ENCODE measurements at regions not wholly inside any gene's neighbourhood (a gene's known extent, or its start where the extent isn't known, plus 50 kb on each side); places are given as distances from the start of the nearest gene placed in this dataset.

- H3K36me3 ChIP-seq: no peaks in the 10 kb centered on the region
- no peak overlapping the region for H3K27ac ChIP-seq
- no peak for DNase-seq
- H3K4me1 ChIP-seq: no peaks in the 10 kb centered on the region
- H3K9me3 ChIP-seq: no peaks in the 10 kb centered on the region
- H3K27me3 ChIP-seq: no peaks in the 10 kb centered on the region
- TF ChIP-seq, protein P1, sequence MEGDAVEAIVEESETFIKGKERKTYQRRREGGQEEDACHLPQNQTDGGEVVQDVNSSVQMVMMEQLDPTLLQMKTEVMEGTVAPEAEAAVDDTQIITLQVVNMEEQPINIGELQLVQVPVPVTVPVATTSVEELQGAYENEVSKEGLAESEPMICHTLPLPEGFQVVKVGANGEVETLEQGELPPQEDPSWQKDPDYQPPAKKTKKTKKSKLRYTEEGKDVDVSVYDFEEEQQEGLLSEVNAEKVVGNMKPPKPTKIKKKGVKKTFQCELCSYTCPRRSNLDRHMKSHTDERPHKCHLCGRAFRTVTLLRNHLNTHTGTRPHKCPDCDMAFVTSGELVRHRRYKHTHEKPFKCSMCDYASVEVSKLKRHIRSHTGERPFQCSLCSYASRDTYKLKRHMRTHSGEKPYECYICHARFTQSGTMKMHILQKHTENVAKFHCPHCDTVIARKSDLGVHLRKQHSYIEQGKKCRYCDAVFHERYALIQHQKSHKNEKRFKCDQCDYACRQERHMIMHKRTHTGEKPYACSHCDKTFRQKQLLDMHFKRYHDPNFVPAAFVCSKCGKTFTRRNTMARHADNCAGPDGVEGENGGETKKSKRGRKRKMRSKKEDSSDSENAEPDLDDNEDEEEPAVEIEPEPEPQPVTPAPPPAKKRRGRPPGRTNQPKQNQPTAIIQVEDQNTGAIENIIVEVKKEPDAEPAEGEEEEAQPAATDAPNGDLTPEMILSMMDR (IDR thresholded peaks at IDR 0.05): no peak
- H3K9ac ChIP-seq (ENCODE audit: low read depth in 2 of 2, low read length in 2 of 2): no peak overlapping the region
- intact Hi-C loops (cut with DNase I): no loop called here
- no peak overlapping the region for H3K4me3 ChIP-seq
These were observed 1019.5 kb downstream of the PCDH9 start for GRCh38 chr13:66210677-66211076.

DNA sequence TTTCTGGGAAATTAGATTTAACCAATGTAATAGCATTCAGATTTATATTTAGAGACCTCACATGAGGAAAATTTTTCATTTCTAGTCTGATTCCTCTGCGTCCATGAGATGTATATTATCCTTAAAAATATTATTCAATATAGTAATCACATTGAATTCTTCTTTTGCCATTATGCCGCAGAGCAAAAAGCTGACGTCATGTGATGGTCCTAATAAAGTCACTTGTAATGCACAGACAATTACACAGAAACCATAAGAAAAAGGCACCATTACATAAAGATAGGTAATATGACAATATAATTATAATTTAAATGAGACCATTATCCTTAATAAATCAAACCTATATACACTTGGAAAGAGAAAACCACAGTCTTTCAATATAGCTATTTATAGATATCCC lies 1021.5 kb downstream of the PCDH9 start:
- Histone ChIP-seq H3K27ac (no peak overlapping the region), H3K36me3 (no peaks in the 10 kb centered on the region), H3K9me3 (no peaks in the 10 kb centered on the region), H3K4me3 (no peak overlapping the region), H3K27me3 (no peaks in the 10 kb centered on the region), H3K9ac (ENCODE audit: low read depth in 2 of 2, low read length in 2 of 2) (no peak overlapping the region), H3K4me1 (no peaks in the 10 kb centered on the region)
- intact Hi-C loops (cut with DNase I): no loop called here
- DNase-seq: no peak
- TF ChIP-seq, protein P1 (IDR thresholded peaks at IDR 0.05): no peak

DNA sequence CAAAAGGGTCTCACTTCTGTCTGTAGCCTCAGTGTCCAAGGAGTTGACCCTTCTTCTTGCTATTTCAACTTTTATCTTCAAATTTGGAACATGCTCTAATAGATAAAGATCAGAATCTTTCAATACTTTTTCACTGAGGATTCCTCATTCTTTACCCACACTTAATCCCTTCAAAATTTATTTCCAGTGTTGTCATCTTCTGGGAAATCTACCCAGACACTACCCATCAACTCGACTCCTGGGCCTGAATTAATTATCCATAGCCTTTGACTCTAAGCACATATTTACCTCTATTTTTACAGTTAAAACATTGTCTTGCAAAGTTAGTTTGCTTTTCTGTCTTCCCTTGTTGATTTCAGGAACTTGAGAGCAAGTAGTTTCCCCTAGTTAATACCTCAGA lies 1022.5 kb downstream of the PCDH9 start:
- Histone ChIP-seq H3K36me3 (no peaks in the 10 kb centered on the region), H3K9ac (ENCODE audit: low read depth in 2 of 2, low read length in 2 of 2) (no peak overlapping the region), H3K27ac (no peak overlapping the region), H3K27me3 (no peaks in the 10 kb centered on the region), H3K4me1 (no peaks in the 10 kb centered on the region), H3K4me3 (no peak overlapping the region), H3K9me3 (no peaks in the 10 kb centered on the region)
- intact Hi-C loops (cut with DNase I): no loop called here
- TF ChIP-seq, protein P1 (IDR thresholded peaks at IDR 0.05): no peak
- no peak for DNase-seq

GRCh38 chr13:66205807-66206206 lies 1024.3 kb downstream of the PCDH9 start:
- no peak overlapping the region for H3K27ac ChIP-seq
- H3K9ac ChIP-seq (ENCODE audit: low read depth in 2 of 2, low read length in 2 of 2): no peak overlapping the region
- H3K4me3 ChIP-seq: no peak overlapping the region
- intact Hi-C loops (cut with DNase I): no loop called here
- H3K36me3 ChIP-seq: no peaks in the 10 kb centered on the region
- H3K4me1 ChIP-seq: no peaks in the 10 kb centered on the region
- H3K27me3 ChIP-seq: no peaks in the 10 kb centered on the region
- no peak for DNase-seq
- TF ChIP-seq, protein P1 (IDR thresholded peaks at IDR 0.05): no peak
- no peaks in the 10 kb centered on the region for H3K9me3 ChIP-seq

GRCh38 chr13:66200555-66200954 lies 1029.6 kb downstream of the PCDH9 start:
- Histone ChIP-seq H3K27me3 (no peaks in the 10 kb centered on the region), H3K36me3 (no peaks in the 10 kb centered on the region), H3K9me3 (no peaks in the 10 kb centered on the region), H3K9ac (ENCODE audit: low read depth in 2 of 2, low read length in 2 of 2) (no peak overlapping the region), H3K4me3 (no peak overlapping the region), H3K27ac (no peak overlapping the region), H3K4me1 (no peaks in the 10 kb centered on the region)
- no peak for DNase-seq
- TF ChIP-seq, protein P1 (IDR thresholded peaks at IDR 0.05): no peak
- intact Hi-C loops (cut with DNase I): no loop called here

DNA sequence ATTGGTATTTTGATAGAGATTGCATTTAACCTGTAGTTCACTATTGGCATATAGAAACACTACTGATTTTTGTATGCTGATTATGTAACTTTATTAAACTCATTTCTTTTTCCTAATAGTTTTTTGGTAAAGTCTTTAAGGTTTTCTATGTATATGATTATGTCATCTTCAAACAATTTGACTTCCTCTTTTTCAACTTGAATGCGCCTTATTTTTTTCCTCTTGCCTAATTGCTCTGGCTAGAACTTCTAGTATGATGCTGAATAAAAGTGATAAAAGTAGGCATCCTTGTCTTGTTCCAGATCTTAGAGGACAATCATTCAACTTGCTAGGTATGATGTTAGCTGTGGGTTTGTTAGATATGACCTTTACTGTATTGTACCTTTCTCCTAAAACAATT lies 1034.9 kb downstream of the PCDH9 start:
- TF ChIP-seq, protein P1 (IDR thresholded peaks at IDR 0.05): no peak
- intact Hi-C loops (cut with DNase I): no loop called here

More for the DNA sequence above, 1034.9 kb downstream of the PCDH9 start:
- Histone ChIP-seq H3K9ac (ENCODE audit: low read depth in 2 of 2, low read length in 2 of 2) (no peak overlapping the region), H3K9me3 (no peaks in the 10 kb centered on the region), H3K27ac (no peak overlapping the region), H3K27me3 (no peaks in the 10 kb centered on the region), H3K4me1 (no peaks in the 10 kb centered on the region), H3K36me3 (no peaks in the 10 kb centered on the region), H3K4me3 (no peak overlapping the region)
- DNase-seq: no peak

Measured in colonic mucosa (tissue), 4 donors.